HG02884 (cell line): ENCODE measurements at regions not wholly inside any gene's neighbourhood (a gene's known extent, or its start where the extent isn't known, plus 50 kb on each side); places are given as distances from the start of the nearest gene placed in this dataset.

Experiments used
- ATAC-seq: cut with Tn5 transposase; IDR thresholded peaks from one replicate; pipeline ENCODE4 v1.9.1; 2021; ENCODE audit warnings: mild to moderate bottlenecking, moderate library complexity; ENCODE audit not compliant: unreplicated experiment

DNA sequence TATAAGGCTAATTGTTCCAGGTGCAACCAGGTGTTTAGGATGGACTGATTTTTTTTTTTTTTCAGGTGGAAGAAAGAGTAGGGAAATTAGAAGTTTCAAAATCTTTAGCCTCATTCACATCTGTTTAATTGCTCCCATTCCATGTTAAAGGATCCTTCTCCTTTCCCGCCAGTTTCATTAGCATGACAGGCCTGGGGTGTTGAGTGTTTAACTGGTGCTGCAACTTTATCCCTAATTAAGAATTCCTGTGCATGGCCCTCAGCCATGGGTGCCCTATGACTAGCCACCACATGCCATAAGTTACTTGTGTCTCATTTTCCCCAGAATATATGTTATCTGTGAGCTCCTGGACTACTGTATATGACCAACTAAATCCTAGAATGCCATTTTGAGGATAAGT lies 501.4 kb downstream of the NSUN3 start:
- ATAC-seq = no peak

GRCh38 chr3:94568041-94568440 lies 505.2 kb downstream of the NSUN3 start:
- no peak for ATAC-seq

DNA sequence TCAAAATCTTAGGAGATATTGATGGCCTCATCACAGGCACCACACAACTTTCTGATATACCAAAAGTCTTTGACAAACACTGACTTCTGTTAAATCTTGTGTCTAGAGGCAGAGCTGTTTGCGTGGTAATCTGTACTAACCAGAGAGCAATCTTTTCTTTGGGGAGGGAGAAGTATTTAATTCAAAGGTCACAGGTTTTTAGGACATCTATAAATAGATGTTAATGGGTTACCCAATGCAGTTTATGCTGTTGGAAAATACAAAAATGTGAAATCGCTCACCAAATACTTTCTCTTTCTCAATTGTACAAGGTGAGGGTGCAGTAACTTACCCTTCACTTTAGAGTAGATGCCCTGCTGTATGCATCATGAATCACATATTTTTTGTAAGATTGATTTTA lies 510.5 kb downstream of the NSUN3 start:
- ATAC-seq = no peak

- no peak for ATAC-seq
Measured at GRCh38 chr3:94587291-94587690, 524.4 kb downstream of the NSUN3 start.

GRCh38 chr3:94593526-94594150 lies 530.8 kb downstream of the NSUN3 start:
- no peak for ATAC-seq

DNA sequence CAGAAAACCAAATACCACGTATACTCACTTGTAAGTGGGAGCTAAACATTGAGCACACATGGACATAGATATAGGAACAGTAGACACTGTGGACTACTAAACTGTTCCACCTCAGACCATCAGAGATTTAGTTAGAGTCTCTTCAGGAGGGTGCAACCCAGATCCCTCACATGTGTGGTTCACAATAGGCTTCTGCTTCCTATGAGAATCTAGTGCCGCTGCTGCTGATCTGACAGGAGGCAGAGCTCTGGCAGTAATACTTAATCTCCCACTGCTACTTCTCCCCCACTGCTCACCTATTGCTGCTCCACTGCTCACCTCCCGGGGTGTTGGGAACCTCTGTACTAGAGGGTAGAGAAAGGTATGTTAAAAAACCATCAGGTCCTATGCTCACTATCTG lies 533.3 kb downstream of the NSUN3 start:
- ATAC-seq = no peak

DNA sequence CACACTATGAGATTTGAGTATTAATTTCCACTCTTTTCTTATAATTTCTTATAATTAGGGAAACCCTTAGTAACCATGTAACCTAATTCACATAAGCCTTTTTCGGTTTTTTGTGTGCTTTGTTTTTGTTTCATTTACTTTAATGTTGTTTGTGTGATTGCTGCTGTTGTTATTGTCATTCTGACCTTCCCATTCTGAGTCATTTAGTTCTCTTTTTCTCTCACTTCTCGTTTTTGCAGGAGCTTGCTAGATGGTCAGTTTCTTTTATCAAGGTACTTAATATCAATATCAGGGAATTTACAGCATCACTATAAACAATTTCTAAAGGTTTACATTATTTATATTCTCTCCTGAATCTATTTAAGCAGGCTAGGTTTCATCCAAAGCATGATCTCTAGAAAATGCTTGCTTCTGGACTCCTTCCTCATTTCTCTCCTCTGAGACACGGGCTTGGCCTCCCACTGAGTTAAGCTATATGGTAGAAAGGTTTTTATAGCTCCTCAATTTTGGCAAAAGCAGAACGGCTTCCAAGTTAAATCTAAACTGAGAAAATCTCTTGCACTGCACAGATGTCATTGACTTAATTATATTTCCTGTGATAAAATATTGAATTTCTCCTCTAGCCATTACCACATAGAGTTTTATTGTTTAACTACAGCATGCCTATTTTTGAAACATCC lies 534.2 kb downstream of the NSUN3 start:
- ATAC-seq = peak; percentile 54

DNA sequence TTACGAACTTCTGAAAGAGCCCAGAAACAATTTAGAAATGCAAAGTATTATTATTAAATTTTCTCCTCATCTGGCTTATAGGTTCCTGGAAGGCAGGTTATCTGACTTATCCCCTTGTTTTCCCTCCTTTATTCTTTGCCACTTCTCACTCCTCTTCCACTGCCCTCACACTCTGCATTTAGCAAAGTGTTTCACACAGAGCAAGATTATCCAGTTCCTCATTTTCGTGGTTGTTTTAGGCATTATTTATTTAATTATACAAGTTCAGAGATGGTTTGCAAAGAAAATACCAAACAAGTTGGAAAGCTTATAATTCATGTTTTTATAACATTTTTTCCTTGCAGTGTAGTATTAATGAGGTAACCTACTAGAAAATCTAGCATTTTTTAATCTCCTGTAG lies 544.9 kb downstream of the NSUN3 start:
- ATAC-seq = no peak

DNA sequence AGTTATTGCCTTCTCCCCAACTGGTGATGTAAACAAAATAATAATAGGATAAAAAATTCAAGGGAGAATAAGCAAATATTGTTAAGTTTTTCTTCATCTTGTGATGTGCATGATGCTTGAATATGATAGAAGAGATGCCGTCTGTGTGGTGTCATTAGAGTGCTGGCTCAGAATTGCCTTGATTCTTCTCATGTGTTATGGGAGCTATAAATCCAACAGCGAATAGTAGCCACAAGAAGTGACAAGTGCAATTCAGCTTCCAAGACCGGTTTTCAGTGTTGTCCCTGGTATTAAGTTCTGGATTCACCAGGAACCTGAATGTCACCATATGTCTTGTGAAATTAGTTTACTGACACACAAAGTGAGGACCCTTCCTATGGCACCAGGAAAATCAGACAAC lies 547.0 kb downstream of the NSUN3 start:
- no peak for ATAC-seq

DNA sequence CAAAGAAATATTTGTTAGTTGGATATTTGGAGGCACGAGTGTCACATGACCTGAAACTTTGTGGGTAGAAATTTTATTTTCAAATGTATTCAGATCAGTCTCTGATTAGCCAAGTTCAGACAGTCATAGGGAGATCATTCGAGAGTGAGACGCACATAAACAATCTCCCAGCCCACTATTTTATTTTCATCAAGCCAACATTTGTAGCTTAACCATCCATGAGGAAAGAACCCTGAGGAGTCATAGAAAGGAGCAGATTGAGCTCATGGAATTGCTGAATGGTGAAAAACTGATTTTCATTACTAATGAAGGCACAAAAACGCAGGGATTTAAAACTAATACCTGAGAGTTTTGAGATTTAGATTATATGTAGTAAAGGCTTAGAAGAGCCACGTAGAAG lies 548.7 kb downstream of the NSUN3 start:
- ATAC-seq = no peak

DNA sequence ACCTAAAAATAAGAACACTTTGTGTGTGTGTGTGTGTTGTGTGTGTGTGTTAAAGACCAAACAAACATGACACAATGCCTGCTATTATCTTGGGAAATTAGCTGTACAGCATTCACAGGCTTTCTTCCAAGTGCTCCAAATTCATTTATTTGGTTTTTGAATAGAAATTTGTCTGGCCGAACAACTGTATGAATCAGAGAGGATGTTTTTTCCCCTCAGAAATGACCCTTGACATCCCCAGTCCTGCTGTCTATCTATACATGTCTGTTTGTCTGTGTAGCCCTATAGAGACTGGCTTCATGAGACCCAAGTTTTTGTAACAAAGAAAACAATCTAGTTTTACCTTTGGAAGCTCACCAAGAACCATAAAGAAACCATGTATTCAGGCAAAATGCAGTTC lies 549.8 kb downstream of the NSUN3 start:
- ATAC-seq = no peak

DNA sequence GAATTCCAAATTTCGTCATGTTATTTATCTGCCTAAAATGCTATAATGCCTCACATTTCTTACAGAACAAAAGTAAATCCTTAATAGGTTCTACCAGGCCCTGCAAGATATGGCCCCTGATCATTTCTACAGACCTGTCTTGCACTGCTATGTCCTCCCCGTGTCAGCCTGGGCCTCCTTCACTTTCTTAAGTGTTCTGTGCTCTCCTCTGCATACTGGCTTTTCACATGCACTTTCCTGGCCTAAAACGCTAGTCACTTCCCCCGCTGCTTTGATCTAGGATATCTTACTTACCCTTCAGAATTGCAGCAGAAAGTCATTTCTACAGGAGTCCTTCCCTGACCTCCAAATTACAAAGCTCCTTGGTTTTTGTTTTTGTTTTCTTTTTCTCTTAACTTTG lies 551.3 kb downstream of the NSUN3 start:
- ATAC-seq = no peak

DNA sequence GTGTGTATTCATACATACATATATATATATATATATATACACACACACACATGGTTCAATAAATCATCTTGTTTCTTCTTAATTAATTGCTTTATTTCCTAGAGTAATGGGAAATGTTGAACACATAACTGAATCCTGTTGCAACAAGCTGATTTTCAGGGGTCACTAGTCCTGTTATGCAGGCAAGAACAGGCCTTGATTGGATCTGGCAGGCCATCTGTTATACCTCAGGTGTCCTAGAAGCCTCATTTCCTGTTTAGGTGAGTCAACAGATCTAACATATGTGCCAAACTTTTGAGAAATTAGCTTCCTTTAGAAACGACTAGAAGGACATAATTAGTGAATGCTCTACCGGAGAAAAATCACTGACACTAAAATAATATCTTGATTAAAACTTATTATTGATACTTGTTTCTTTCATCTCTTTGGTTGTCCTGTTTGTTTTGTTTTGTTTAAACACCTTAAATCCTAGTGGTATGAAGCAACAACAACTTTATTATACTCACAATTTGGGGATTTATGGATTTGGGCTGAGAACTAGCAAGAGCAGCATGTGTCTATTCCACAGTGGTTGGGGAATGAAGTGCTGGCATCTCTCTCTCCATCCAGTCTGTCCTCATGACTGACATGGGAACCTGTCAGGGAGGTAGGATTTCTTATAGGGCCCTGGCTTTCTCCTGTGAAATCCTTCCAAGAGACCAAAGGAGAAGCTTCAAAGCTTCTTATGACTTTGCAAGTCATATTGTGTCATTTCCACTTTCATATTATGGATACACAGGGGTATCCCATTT lies 552.6 kb downstream of the NSUN3 start:
- ATAC-seq = no peak

DNA sequence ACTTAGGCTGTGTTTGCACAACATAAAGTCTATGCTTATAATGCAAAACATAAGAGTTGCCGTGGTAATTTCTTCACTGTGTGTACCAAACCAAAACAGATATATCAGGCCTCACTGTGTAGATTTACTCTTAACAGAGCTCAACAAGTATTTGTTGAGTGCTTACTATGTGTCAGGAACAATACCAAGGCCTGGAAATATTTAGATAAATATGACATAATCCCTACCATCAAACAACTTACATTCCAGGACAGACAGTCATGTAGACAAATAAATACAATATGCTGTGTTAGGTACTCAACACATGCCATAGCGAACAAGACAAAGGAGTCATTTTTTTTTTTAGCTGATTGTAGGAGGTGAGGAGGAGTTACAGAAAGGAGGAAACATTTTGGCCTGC lies 554.0 kb downstream of the NSUN3 start:
- ATAC-seq = no peak

DNA sequence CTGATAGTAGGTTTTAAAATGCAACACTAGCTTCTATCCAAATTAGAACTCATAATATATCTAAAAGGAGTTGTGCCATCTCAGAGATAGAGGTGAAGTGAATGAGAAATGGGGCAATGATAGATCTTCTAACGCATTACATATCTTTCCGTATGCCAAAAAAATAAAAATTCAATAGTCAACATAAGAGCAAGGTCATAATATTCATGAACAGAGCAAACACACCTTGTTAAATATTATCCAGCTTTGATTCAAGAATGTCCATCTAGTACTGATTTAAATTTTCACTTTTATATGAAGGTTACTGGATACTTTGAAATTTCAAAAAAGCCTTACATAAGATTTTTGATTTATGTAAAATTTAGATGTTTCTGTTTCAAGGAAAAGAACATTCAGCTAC lies 554.5 kb downstream of the NSUN3 start:
- no peak for ATAC-seq

DNA sequence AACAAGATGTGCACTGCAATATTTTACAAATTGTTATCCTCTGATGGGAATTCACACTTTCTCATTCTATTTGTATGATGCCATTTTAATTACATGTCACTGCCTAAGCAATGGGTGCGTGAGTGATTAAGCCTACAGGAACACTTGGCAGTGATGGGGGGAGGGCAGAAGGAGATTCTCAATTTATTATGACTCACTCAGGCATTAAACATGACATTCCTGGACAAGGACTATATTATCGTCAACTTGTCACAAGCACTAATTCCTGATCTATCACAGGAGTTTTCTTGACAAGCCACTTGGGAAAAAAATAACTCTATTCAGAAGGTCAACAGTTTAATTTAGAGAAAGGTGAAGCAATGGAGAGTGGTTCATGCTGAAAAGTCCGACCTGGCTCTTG lies 556.8 kb downstream of the NSUN3 start:
- no peak for ATAC-seq

GRCh38 chr3:94626573-94626972 lies 563.7 kb downstream of the NSUN3 start:
- no peak for ATAC-seq

DNA sequence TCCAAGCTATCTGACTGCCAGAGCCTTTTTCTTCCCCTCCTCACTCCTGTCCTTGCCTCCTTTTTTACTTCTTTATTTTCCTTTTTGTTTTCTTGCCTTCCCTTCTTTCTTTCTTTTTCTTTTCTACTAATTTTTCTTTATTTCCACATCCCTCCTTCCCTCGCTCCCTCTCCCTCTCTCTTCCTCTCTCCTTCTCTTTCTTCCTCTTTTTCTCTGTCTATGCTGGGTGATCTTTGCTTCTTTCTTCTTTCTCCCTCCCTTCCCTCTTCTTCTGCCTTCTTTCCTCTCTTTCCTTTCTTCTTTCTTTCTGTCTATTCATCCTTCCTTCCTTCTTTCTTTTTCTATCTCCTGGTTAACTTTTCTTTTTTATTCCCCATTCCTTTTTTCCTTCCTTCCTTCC lies 564.8 kb downstream of the NSUN3 start:
- no peak for ATAC-seq

- ATAC-seq = no peak
Measured at GRCh38 chr3:94643400-94643799, 580.5 kb downstream of the NSUN3 start.

DNA sequence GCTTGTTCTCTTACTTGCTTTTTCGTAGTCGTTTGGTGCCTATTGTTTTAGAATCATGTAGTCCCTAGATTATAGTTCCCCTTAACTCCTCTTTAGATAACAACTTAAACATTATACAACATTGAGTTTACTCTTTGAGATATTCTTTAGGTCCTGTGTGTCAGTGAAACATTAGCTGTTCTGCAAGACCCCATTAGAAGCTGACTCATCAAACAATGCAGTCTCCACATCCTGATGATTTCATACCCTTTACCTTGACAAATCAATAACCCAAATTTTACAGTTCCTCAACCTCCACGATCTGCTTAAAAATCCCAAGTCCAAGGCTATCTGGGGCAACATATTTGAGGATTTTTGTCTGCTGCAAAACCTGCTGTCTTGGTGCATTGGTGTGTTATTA lies 582.9 kb downstream of the NSUN3 start:
- ATAC-seq = no peak

GRCh38 chr3:94647131-94647530 lies 584.3 kb downstream of the NSUN3 start:
- no peak for ATAC-seq
